Endothelial cell of umbilical vein (primary cell): ENCODE measurements at regions not wholly inside any gene's neighbourhood (a gene's known extent, or its start where the extent isn't known, plus 50 kb on each side); places are given as distances from the start of the nearest gene placed in this dataset.

ENCODE experiments used
- CTCF ChIP-seq, 2 donors: IDR thresholded peaks; 1 replicate in 1 of 2; 2 replicates in 1 of 2; pipeline ENCODE4 v1.5.1; 2011; ENCODE audit warnings: low read length in 2 of 2, mild to moderate bottlenecking in 2 of 2, moderate library complexity in 2 of 2, control low read depth in 1 of 2, inconsistent platforms in 1 of 2, low read depth in 1 of 2; ENCODE audit not compliant: insufficient read depth in 1 of 2; ENCODE audit errors: extremely low read depth in 1 of 2
- EZH2 ChIP-seq: IDR thresholded peaks from 2 replicates; pipeline ENCODE4 v1.6.1; 2012; ENCODE audit warnings: borderline replicate concordance, low read depth, mild to moderate bottlenecking, moderate library complexity, low read length, inconsistent platforms; ENCODE audit not compliant: severe bottlenecking
- FOS ChIP-seq: IDR thresholded peaks from 2 replicates; pipeline ENCODE4 v1.6.1; 2011; ENCODE audit warnings: mild to moderate bottlenecking, low read length, moderate library complexity, borderline replicate concordance; ENCODE audit not compliant: insufficient read depth
- GATA2 ChIP-seq: IDR thresholded peaks from 2 replicates; pipeline ENCODE4 v1.7.0; 2011; ENCODE audit warnings: low read depth, mild to moderate bottlenecking, moderate library complexity, mixed read lengths, low read length; ENCODE audit not compliant: insufficient read length, insufficient read depth
- JUN ChIP-seq: IDR thresholded peaks from 2 replicates; pipeline ENCODE4 v1.6.1; 2011; ENCODE audit warnings: borderline replicate concordance, low read depth; ENCODE audit not compliant: insufficient read length, insufficient read depth
- MAX ChIP-seq: IDR thresholded peaks from 2 replicates; pipeline ENCODE4 v1.6.1; 2011; ENCODE audit not compliant: insufficient read depth, insufficient read length
- MYC ChIP-seq: IDR thresholded peaks from one replicate; pipeline ENCODE4 v1.6.1; 2011; ENCODE audit warnings: mild to moderate bottlenecking, low read depth, low read length
- POLR2A ChIP-seq: IDR thresholded peaks from 2 replicates; pipeline ENCODE4 v1.6.1; 2012; ENCODE audit warnings: low read depth, mild to moderate bottlenecking, control low read depth, low read length
- POLR2AphosphoS5 ChIP-seq: IDR thresholded peaks from 2 replicates; pipeline ENCODE4 v1.6.1; 2012; ENCODE audit warnings: low read depth, mild to moderate bottlenecking, control low read depth, low read length, moderate library complexity; ENCODE audit not compliant: insufficient read depth

GRCh38 chr10:124307591-124307990 is 111.1 kb downstream of the OAT start:
- TF ChIP-seq CTCF (IDR thresholded peaks at IDR 0.05; ENCODE audit: extremely low read depth in 1 of 2, insufficient read depth in 1 of 2, low read depth in 1 of 2, low read length in 2 of 2) = no peak
- TF ChIP-seq EZH2 = no peak
- no peak for TF ChIP-seq POLR2A
- no peak for TF ChIP-seq POLR2AphosphoS5
- no peak for TF ChIP-seq MAX
- no peak for TF ChIP-seq GATA2
- no peak for TF ChIP-seq FOS
- no peak for TF ChIP-seq JUN
- no peak for TF ChIP-seq MYC
